ENCODE measurements at regions not wholly inside any gene's neighbourhood (a gene's known extent, or its start where the extent isn't known, plus 50 kb on each side); places are given as distances from the start of the nearest gene placed in this dataset.

- Histone ChIP-seq H3K79me2 (ENCODE audit: low read length) (no peaks in the 10 kb centered on the region), H3K4me2 (ENCODE audit: low read length) (peak overlapping the region; percentile 19; the same call in 1 of the 2 replicates), H3K4me1 (ENCODE audit: insufficient read depth, low read length) (peaks cover 27% of the 10 kb centered on the region), H3K36me3 (ENCODE audit: low read depth, low read length) (no peaks in the 10 kb centered on the region), H3F3A (ENCODE audit: low read length, unreplicated experiment) (no peaks in the 10 kb centered on the region), H3K9me3 (ENCODE audit: low read length) (no peaks in the 10 kb centered on the region), H3K27ac (ENCODE audit: low read length) (no peak overlapping the region), H3K27me3 (ENCODE audit: low read length) (no peaks in the 10 kb centered on the region), H3K9me2 (replicated peaks; ENCODE audit: low read length) (no peaks in the 10 kb centered on the region), H2AFZ (ENCODE audit: low read length) (no peak overlapping the region), H4K20me1 (ENCODE audit: low read length) (no peaks in the 10 kb centered on the region), H3K4me3 (ENCODE audit: low read length) (no peak overlapping the region), H3K9ac (ENCODE audit: low read length) (no peak overlapping the region)
- CTCF ChIA-PET, result no interaction called here
- intact Hi-C loops (cut with micrococcal nuclease), result loop anchor here (10.0 kb wide), 1 partner anchor 70 kb away; no protein-coding TSS in a partner anchor
- no TSS peak for BruUV-seq (replicated peaks)
- ATAC-seq (no peak), DNase-seq (peak; percentile 1)
- POLR2A ChIA-PET (ENCODE audit: unreplicated experiment), result interaction anchor here (0.5 kb wide), 1 partner anchor 145 kb away, joined by 3 read pairs; no protein-coding TSS in a partner anchor
- TF ChIP-seq EZH2phosphoT487 (IDR thresholded peaks at IDR 0.05; ENCODE audit: borderline replicate concordance, low read length) (no peak), CTCF (conservative IDR thresholded peaks at IDR 0.05; ENCODE audit: low read depth, low read length) (no peak), EZH2 (IDR thresholded peaks at IDR 0.05; ENCODE audit: low read length, unreplicated experiment) (no peak)
Observed at GRCh38 chr5:142475102-142475513, 150.3 kb upstream of the SPRY4 start.

- Histone ChIP-seq H3K9me3 (ENCODE audit: low read length) (no peaks in the 10 kb centered on the region), H3K79me2 (ENCODE audit: low read length) (no peaks in the 10 kb centered on the region), H3K9me2 (replicated peaks; ENCODE audit: low read length) (no peaks in the 10 kb centered on the region), H3K4me3 (ENCODE audit: low read length) (no peak overlapping the region), H3K36me3 (ENCODE audit: low read depth, low read length) (no peaks in the 10 kb centered on the region), H3K4me1 (ENCODE audit: insufficient read depth, low read length) (peaks cover 27% of the 10 kb centered on the region), H3K9ac (ENCODE audit: low read length) (no peak overlapping the region), H3K4me2 (ENCODE audit: low read length) (peak overlapping the region; percentile 19), H3K27me3 (ENCODE audit: low read length) (no peaks in the 10 kb centered on the region), H3K27ac (ENCODE audit: low read length) (no peak overlapping the region), H4K20me1 (ENCODE audit: low read length) (no peaks in the 10 kb centered on the region), H3F3A (ENCODE audit: low read length, unreplicated experiment) (no peaks in the 10 kb centered on the region), H2AFZ (ENCODE audit: low read length) (no peak overlapping the region)
- CTCF ChIA-PET, result no interaction called here
- ATAC-seq (no peak), DNase-seq (peak; percentile 45)
- no peak for TF ChIP-seq CTCF (conservative IDR thresholded peaks at IDR 0.05; ENCODE audit: low read depth, low read length)
- TF ChIP-seq EZH2 (IDR thresholded peaks at IDR 0.05; ENCODE audit: low read length, unreplicated experiment), result no peak
- no peak for TF ChIP-seq EZH2phosphoT487 (IDR thresholded peaks at IDR 0.05; ENCODE audit: borderline replicate concordance, low read length)
- POLR2A ChIA-PET (ENCODE audit: unreplicated experiment), result interaction anchor here (0.5 kb wide), 1 partner anchor 145 kb away, joined by 3 read pairs; no protein-coding TSS in a partner anchor
- no TSS peak for BruUV-seq (replicated peaks)
- intact Hi-C loops (cut with micrococcal nuclease), result loop anchor here (10.0 kb wide), 1 partner anchor 70 kb away; no protein-coding TSS in a partner anchor
Observed at GRCh38 chr5:142474431-142475094, 149.7 kb upstream of the SPRY4 start.

- ChIA-PET CTCF (interaction anchor here (1.1 kb wide), 1 partner anchor 148 kb away, joined by 4 read pairs; the partner anchor contains the start of gene SPRY4), POLR2A (ENCODE audit: unreplicated experiment) (interaction anchor here (0.7 kb wide), 1 partner anchor 159 kb away, joined by 9 read pairs; no protein-coding TSS in a partner anchor)
- peak overlapping the region; percentile 31 for H3K9ac ChIP-seq (ENCODE audit: low read length)
- no peaks in the 10 kb centered on the region for H3K36me3 ChIP-seq (ENCODE audit: low read depth, low read length)
- peak overlapping the region; percentile 79 for H3K27ac ChIP-seq (ENCODE audit: low read length)
- no peaks in the 10 kb centered on the region for H3K9me3 ChIP-seq (ENCODE audit: low read length)
- H3K27me3 ChIP-seq (ENCODE audit: low read length), result no peaks in the 10 kb centered on the region
- no TSS peak for BruUV-seq (replicated peaks)
- H3K79me2 ChIP-seq (ENCODE audit: low read length), result no peaks in the 10 kb centered on the region
- peak overlapping the region; percentile 58 for H3K4me2 ChIP-seq (ENCODE audit: low read length)
- no peak overlapping the region for H2AFZ ChIP-seq (ENCODE audit: low read length)
- no peak for TF ChIP-seq EZH2phosphoT487 (IDR thresholded peaks at IDR 0.05; ENCODE audit: borderline replicate concordance, low read length)
- TF ChIP-seq EZH2 (IDR thresholded peaks at IDR 0.05; ENCODE audit: low read length, unreplicated experiment), result no peak
- TF ChIP-seq CTCF (conservative IDR thresholded peaks at IDR 0.05; ENCODE audit: low read depth, low read length), result no peak
- H4K20me1 ChIP-seq (ENCODE audit: low read length), result no peaks in the 10 kb centered on the region
- no peaks in the 10 kb centered on the region for H3K9me2 ChIP-seq (replicated peaks; ENCODE audit: low read length)
- H3F3A ChIP-seq (ENCODE audit: low read length, unreplicated experiment), result no peaks in the 10 kb centered on the region
- ATAC-seq, result no peak
- DNase-seq, result no peak
- no peak overlapping the region for H3K4me3 ChIP-seq (ENCODE audit: low read length)
- intact Hi-C loops (cut with micrococcal nuclease), result loop anchor here (10.0 kb wide), 1 partner anchor 72 kb away; no protein-coding TSS in a partner anchor
- peaks cover 27% of the 10 kb centered on the region for H3K4me1 ChIP-seq (ENCODE audit: insufficient read depth, low read length)
Observed at GRCh38 chr5:142473038-142473437, 148.2 kb upstream of the SPRY4 start.

All from PC-3 (cell line).